ENCODE measurements at regions not wholly inside any gene's neighbourhood (a gene's known extent, or its start where the extent isn't known, plus 50 kb on each side); places are given as distances from the start of the nearest gene placed in this dataset.

DNA sequence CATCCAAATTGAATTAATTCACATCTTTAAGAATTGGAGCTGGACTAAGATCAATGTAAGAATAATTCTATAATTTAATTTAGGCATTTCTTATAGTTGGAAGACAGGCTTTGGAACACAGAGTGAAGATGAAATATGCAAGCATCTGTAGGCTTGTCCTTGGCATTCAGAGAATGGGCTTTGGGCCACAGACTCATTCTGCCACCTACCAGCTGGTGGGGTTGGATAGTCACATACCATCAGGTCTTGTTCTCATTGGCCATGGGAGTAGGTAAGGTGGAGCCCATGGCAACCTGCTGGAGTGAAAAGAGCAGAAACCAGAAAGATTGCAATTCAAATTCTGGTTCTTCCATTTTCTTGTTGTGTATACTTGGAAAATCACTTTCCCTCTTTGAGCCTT, 300.3 kb downstream of the CYRIA start:
- intact Hi-C loops (cut with DNase I): no loop called here
- Histone ChIP-seq H3K9me3 (no peaks in the 10 kb centered on the region), H3K4me3 (no peak overlapping the region), H3K36me3 (no peaks in the 10 kb centered on the region), H3K27me3 (replicated peaks; ENCODE audit: insufficient read depth) (no peaks in the 10 kb centered on the region), H3K4me1 (replicated peaks) (no peaks in the 10 kb centered on the region), H3K27ac (no peak overlapping the region)
- DNase-seq (ENCODE audit: low spot score): no peak
- TF ChIP-seq POLR2AphosphoS5 (IDR thresholded peaks at IDR 0.05): no peak
- no peak for TF ChIP-seq POLR2A (IDR thresholded peaks at IDR 0.05)
- TF ChIP-seq, protein P1, sequence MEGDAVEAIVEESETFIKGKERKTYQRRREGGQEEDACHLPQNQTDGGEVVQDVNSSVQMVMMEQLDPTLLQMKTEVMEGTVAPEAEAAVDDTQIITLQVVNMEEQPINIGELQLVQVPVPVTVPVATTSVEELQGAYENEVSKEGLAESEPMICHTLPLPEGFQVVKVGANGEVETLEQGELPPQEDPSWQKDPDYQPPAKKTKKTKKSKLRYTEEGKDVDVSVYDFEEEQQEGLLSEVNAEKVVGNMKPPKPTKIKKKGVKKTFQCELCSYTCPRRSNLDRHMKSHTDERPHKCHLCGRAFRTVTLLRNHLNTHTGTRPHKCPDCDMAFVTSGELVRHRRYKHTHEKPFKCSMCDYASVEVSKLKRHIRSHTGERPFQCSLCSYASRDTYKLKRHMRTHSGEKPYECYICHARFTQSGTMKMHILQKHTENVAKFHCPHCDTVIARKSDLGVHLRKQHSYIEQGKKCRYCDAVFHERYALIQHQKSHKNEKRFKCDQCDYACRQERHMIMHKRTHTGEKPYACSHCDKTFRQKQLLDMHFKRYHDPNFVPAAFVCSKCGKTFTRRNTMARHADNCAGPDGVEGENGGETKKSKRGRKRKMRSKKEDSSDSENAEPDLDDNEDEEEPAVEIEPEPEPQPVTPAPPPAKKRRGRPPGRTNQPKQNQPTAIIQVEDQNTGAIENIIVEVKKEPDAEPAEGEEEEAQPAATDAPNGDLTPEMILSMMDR (IDR thresholded peaks at IDR 0.05): no peak

DNA sequence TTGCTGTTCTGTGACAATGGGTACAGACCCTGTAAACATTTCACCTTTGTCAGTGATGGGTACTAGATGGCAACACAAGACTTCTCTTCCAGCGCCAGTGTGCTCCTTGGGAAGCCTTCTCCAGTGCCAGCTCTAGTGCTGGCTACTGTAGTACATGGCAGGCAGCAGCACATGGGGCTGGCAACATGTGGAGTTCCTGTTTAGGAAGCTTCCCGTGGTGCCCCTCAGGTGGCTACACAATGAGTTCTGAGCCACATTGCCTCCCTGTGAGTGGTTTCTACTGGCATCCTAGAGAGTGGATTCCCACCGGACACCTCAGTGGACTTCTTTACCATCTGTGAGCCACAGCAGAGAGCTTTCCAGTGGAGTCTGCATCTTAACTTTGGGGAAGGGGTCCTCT, 302.1 kb downstream of the CYRIA start:
- intact Hi-C loops (cut with DNase I): no loop called here
- DNase-seq (ENCODE audit: low spot score): no peak
- TF ChIP-seq POLR2A (IDR thresholded peaks at IDR 0.05): no peak
- TF ChIP-seq, protein P1 (IDR thresholded peaks at IDR 0.05): no peak
- TF ChIP-seq POLR2AphosphoS5 (IDR thresholded peaks at IDR 0.05): no peak
- H3K27me3 ChIP-seq (replicated peaks; ENCODE audit: insufficient read depth): no peaks in the 10 kb centered on the region
- no peak overlapping the region for H3K4me3 ChIP-seq
- no peaks in the 10 kb centered on the region for H3K9me3 ChIP-seq
- 93% methylated on average over 3 of the region's 3 CpGs for WGBS
- no peaks in the 10 kb centered on the region for H3K4me1 ChIP-seq (replicated peaks)
- no peak overlapping the region for H3K27ac ChIP-seq
- no peaks in the 10 kb centered on the region for H3K36me3 ChIP-seq

DNA sequence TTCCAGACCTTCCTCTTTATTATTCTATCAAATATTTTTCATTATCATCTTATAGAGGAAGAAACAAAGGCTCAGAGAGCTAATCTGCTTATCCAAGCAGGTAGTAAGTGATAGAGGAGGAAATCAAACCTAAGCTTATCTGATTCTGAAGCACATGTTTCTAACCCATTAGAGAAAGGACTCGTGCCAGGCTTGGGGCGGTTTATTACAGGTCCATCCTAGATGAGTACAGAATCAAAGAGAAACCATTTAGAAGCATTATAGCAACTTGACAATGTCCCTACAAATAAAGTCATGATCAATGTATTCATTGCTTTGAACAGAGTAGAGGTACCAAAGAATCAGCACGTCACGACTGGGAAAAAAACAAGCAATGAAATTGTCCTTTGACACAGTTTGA, 303.0 kb downstream of the CYRIA start:
- Histone ChIP-seq H3K4me1 (replicated peaks) (no peaks in the 10 kb centered on the region), H3K27me3 (replicated peaks; ENCODE audit: insufficient read depth) (no peaks in the 10 kb centered on the region), H3K4me3 (no peak overlapping the region), H3K9me3 (no peaks in the 10 kb centered on the region), H3K36me3 (no peaks in the 10 kb centered on the region), H3K27ac (no peak overlapping the region)
- intact Hi-C loops (cut with DNase I): no loop called here
- DNase-seq (ENCODE audit: low spot score): no peak
- TF ChIP-seq, protein P1 (IDR thresholded peaks at IDR 0.05): no peak
- TF ChIP-seq POLR2A (IDR thresholded peaks at IDR 0.05) (no peak), POLR2AphosphoS5 (IDR thresholded peaks at IDR 0.05) (no peak)
- WGBS: 77% methylated on average over 4 of the region's 4 CpGs

DNA sequence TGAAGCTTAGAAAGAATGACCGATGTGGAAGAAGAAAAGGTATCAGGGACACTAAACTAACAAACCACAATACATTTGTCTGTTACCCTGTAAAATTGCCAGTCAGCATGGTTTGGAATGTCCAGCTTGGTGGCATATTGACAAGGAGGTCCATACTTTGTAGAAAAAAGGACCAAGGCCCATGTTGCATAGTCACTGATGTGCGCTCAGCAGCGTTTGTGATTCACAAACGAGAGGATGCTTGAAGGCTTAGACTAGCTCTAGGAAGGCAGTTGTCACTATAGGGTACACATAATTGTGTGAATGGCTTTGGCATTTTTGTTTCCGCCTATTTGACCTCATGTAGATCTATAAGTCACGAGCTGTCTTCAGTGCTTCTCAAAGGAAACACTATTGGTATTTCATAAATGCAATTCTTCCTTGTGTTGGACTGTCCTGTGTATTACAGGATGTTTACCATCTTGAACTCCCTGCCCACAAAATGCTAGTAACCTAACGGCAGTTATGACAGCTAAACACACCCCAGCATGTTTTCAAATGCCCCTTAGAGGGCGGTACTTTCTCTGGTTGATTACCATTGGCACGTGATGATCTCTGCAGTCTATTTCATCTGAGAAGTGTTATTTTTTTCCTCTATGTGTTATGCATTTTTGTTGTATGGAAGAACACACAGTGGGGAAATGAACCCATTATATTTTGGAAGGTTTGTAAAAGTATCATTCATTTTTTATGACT, 304.2 kb downstream of the CYRIA start:
- intact Hi-C loops (cut with DNase I): no loop called here

More for the DNA sequence above, 304.2 kb downstream of the CYRIA start:
- no peaks in the 10 kb centered on the region for H3K4me1 ChIP-seq (replicated peaks)
- DNase-seq (ENCODE audit: low spot score): no peak
- 81% methylated on average over 9 of the region's 9 CpGs for WGBS
- no peaks in the 10 kb centered on the region for H3K27me3 ChIP-seq (replicated peaks; ENCODE audit: insufficient read depth)
- no peaks in the 10 kb centered on the region for H3K36me3 ChIP-seq
- no peak overlapping the region for H3K4me3 ChIP-seq
- no peak overlapping the region for H3K27ac ChIP-seq
- TF ChIP-seq POLR2AphosphoS5 (IDR thresholded peaks at IDR 0.05) (no peak), POLR2A (IDR thresholded peaks at IDR 0.05) (no peak)
- TF ChIP-seq, protein P1 (IDR thresholded peaks at IDR 0.05): no peak
- H3K9me3 ChIP-seq: no peaks in the 10 kb centered on the region
